ENCODE measurements at regions not wholly inside any gene's neighbourhood (a gene's known extent, or its start where the extent isn't known, plus 50 kb on each side); places are given as distances from the start of the nearest gene placed in this dataset.

- no peak for DNase-seq (ENCODE audit: low read depth)
These were observed 175.0 kb upstream of the HNRNPA3 start for GRCh38 chr2:177037569-177037968.

GRCh38 chr2:177038787-177039484 lies 173.7 kb upstream of the HNRNPA3 start:
- in situ Hi-C loops (cut with HindIII; ENCODE audit: low sequenced_read_pairs), result no loop called here
- no peak for TF ChIP-seq CTCF (IDR thresholded peaks at IDR 0.05; ENCODE audit: low read depth, low read length, missing control alignments)
- H3K4me3 ChIP-seq (ENCODE audit: low read depth, low read length), result no peak overlapping the region
- DNase-seq (ENCODE audit: low read depth), result no peak

More at GRCh38 chr2:177037569-177037968, 175.0 kb upstream of the HNRNPA3 start:
- in situ Hi-C loops (cut with HindIII; ENCODE audit: low sequenced_read_pairs), result no loop called here
- H3K4me3 ChIP-seq (ENCODE audit: low read depth, low read length), result no peak overlapping the region
- no peak for TF ChIP-seq CTCF (IDR thresholded peaks at IDR 0.05; ENCODE audit: low read depth, low read length, missing control alignments)

- no peak for TF ChIP-seq CTCF (IDR thresholded peaks at IDR 0.05; ENCODE audit: low read depth, low read length, missing control alignments)
- no peak for DNase-seq (ENCODE audit: low read depth)
- in situ Hi-C loops (cut with HindIII; ENCODE audit: low sequenced_read_pairs), result no loop called here
- no peak overlapping the region for H3K4me3 ChIP-seq (ENCODE audit: low read depth, low read length)
These were observed 170.3 kb upstream of the HNRNPA3 start for GRCh38 chr2:177042311-177042710.

GRCh38 chr2:177044671-177045070 lies 167.9 kb upstream of the HNRNPA3 start:
- DNase-seq (ENCODE audit: low read depth), result no peak
- in situ Hi-C loops (cut with HindIII; ENCODE audit: low sequenced_read_pairs), result loop anchor here (5.0 kb wide), 2 partner anchors 67 to 68 kb away; no protein-coding TSS in a partner anchor
- no peak overlapping the region for H3K4me3 ChIP-seq (ENCODE audit: low read depth, low read length)
- no peak for TF ChIP-seq CTCF (IDR thresholded peaks at IDR 0.05; ENCODE audit: low read depth, low read length, missing control alignments)

GRCh38 chr2:177048981-177049380 lies 163.6 kb upstream of the HNRNPA3 start:
- TF ChIP-seq CTCF (IDR thresholded peaks at IDR 0.05; ENCODE audit: low read depth, low read length, missing control alignments), result no peak
- in situ Hi-C loops (cut with HindIII; ENCODE audit: low sequenced_read_pairs), result loop anchor here (5.0 kb wide), 2 partner anchors 63 to 72 kb away; no protein-coding TSS in a partner anchor
- no peak for DNase-seq (ENCODE audit: low read depth)
- H3K4me3 ChIP-seq (ENCODE audit: low read depth, low read length), result no peak overlapping the region

- no peak for DNase-seq (ENCODE audit: low read depth)
- in situ Hi-C loops (cut with HindIII; ENCODE audit: low sequenced_read_pairs), result no loop called here
- no peak for TF ChIP-seq CTCF (IDR thresholded peaks at IDR 0.05; ENCODE audit: low read depth, low read length, missing control alignments)
- H3K4me3 ChIP-seq (ENCODE audit: low read depth, low read length), result no peak overlapping the region
These were observed 161.3 kb upstream of the HNRNPA3 start for GRCh38 chr2:177051278-177051677.

All from astrocyte of the cerebellum (primary cell).